GM21360 (cell line): ENCODE measurements at regions not wholly inside any gene's neighbourhood (a gene's known extent, or its start where the extent isn't known, plus 50 kb on each side); places are given as distances from the start of the nearest gene placed in this dataset.
"Not testable (repeated sequence)": the region's sequence is repeated elsewhere in the genome, so short reads cannot be mapped to it uniquely, and the experiment has no call there.

ENCODE experiments used
- ATAC-seq: cut with Tn5 transposase; IDR thresholded peaks from one replicate; pipeline ENCODE4 v1.9.1; 2021; ENCODE audit warnings: mild to moderate bottlenecking, moderate library complexity; ENCODE audit not compliant: unreplicated experiment

- no peak for ATAC-seq
These were observed 399.5 kb upstream of the TNRC6C start for GRCh38 chr17:77558846-77559626.

- ATAC-seq, result no peak
These were observed 398.1 kb upstream of the TNRC6C start for GRCh38 chr17:77560381-77560780.

GRCh38 chr17:77560841-77561240, 397.7 kb upstream of the TNRC6C start:
- ATAC-seq, result no peak

GRCh38 chr17:77562361-77562760, 396.1 kb upstream of the TNRC6C start:
- ATAC-seq, result not testable (repeated sequence)

- ATAC-seq, result no peak
These were observed 394.9 kb upstream of the TNRC6C start for GRCh38 chr17:77563439-77564102.

GRCh38 chr17:77564278-77564920, 394.1 kb upstream of the TNRC6C start:
- no peak for ATAC-seq

- no peak for ATAC-seq
These were observed 393.3 kb upstream of the TNRC6C start for GRCh38 chr17:77565166-77565565.

GRCh38 chr17:77566151-77566550, 392.4 kb upstream of the TNRC6C start:
- no peak for ATAC-seq

GRCh38 chr17:77566566-77567138, 391.9 kb upstream of the TNRC6C start:
- ATAC-seq, result no peak

- no peak for ATAC-seq
These were observed 390.0 kb upstream of the TNRC6C start for GRCh38 chr17:77568540-77568939.

- ATAC-seq, result no peak
These were observed 388.5 kb upstream of the TNRC6C start for GRCh38 chr17:77569846-77570564.

- ATAC-seq, result no peak
These were observed 388.0 kb upstream of the TNRC6C start for GRCh38 chr17:77570565-77570898.

GRCh38 chr17:77571155-77571981, 387.1 kb upstream of the TNRC6C start:
- ATAC-seq, result no peak

GRCh38 chr17:77572065-77572601, 386.4 kb upstream of the TNRC6C start:
- ATAC-seq, result no peak

GRCh38 chr17:77572851-77573250, 385.7 kb upstream of the TNRC6C start:
- ATAC-seq, result no peak

- no peak for ATAC-seq
These were observed 381.0 kb upstream of the TNRC6C start for GRCh38 chr17:77577491-77577890.

GRCh38 chr17:77579131-77579530, 379.4 kb upstream of the TNRC6C start:
- ATAC-seq, result no peak

GRCh38 chr17:77579682-77580081, 378.8 kb upstream of the TNRC6C start:
- ATAC-seq, result no peak

- ATAC-seq, result no peak
These were observed 377.8 kb upstream of the TNRC6C start for GRCh38 chr17:77580531-77581270.
